ENCODE measurements at regions not wholly inside any gene's neighbourhood (a gene's known extent, or its start where the extent isn't known, plus 50 kb on each side); places are given as distances from the start of the nearest gene placed in this dataset.
"Not testable (repeated sequence)": the region's sequence is repeated elsewhere in the genome, so short reads cannot be mapped to it uniquely, and the experiment has no call there.

DNA sequence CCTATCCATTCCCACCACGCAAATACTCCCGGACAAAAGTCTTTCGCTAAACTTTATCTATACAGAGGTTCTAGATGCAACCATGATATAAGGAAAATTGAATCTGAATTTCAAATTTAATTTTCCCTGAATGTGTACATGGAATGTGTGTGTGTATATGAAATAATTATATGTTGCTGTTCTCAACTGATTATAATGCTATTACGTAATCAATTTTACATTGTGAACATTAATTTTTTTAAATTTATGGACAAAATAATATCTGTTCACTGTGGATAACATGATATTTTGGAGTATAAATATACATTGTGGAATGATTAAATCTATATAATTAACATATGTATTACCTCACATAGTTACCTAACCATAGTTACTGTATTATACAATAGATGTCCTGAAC is 1250.6 kb downstream of the EFNA5 start:
- DNase-seq (ENCODE audit: low spot score), result no peak

DNA sequence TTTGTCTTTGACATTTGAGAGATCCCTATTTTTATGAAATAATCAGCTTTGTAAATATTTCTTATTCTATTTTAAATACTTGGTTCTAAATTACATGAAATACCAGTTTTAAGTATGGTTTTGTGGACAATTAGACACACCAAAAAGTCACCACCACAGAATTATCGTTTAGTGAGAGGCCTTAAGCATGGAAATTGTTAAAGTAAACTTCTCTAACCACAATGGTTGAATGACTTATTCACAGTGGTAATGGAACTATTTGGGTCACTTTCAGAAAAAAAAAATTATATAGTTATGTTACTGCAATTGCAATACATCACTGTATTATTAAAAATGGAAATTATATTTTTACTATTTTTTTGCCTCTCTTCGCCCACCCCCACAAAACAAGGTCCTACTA is 1252.5 kb downstream of the EFNA5 start:
- no peak for DNase-seq (ENCODE audit: low spot score)

DNA sequence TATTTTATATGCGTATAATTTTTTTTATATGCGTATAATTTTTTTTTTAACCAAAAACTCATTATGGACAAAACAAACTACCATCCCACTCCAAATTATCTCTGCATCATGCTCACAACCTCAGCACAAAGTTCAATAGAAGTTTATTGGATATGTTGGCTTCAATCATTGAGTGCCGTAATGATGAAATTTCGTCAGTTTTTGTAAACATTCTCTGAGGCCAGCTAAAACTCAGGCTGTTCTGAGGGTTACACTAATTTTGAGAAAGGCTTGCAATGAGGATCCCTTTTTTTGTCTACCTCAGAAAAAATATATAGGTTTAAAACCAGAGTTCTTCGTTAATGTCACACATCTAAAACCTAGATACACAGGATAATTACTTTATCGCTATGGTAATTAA is 1253.2 kb downstream of the EFNA5 start:
- DNase-seq (ENCODE audit: low spot score), result no peak

DNA sequence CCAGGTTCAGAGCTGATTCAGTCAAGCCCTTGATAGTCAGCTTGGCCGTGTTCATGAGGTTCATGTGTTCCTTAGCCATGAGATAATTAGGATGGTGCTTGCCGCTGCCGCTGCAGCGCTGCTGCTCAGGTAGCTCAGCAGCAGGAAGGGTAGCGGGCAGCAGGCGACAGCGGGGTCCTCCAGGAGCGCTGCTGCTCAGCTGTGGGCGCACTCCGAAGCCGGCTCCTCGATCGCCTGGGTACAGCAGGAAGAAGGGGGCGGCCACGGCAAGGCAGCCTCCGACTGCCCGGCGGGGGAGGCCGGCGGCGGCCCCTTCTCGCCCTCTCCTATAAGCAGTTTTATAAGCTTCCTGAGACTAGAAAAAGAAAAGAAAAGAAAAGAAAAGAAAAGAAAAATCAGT is 1253.6 kb downstream of the EFNA5 start:
- no peak for DNase-seq (ENCODE audit: low spot score)

DNA sequence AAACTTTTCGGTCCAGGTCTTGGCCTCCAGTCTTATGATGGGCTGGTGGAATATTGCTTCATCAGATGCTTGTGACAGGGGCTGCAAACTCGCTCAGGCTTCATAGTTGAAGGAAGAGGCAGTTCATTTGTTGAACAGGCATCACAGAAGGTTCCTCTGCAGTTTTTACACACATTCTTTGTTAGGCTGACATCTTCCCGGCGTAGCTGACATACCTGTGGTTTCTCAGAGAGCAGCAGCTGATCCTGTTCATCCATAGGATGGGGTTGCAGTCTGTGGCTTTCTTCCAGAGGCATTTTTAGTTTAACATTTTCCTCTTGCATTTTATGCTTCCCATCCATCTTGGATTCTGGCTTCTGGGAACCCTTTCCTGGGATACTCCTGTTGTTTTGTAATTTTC is 1255.2 kb downstream of the EFNA5 start:
- DNase-seq (ENCODE audit: low spot score), result no peak

DNA sequence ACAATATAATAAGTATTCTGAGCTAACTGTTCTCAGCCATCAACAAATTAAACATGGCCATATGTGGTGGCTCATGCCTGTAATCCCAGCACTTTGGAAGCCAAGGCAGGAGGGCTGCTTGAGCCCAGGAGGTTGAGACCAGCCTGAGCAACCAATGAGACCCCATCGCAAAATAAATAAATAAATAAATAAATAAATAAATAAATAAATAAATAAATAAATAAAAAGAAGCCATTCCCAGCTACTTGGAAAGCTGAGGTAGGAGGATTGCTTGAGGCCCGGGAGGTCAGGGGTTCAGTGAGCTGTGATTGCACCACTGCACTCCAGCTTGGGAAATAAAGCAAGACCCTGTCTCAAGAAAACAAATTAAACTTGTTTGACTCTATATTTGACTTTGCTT is 1256.4 kb downstream of the EFNA5 start:
- no peak for DNase-seq (ENCODE audit: low spot score)

DNA sequence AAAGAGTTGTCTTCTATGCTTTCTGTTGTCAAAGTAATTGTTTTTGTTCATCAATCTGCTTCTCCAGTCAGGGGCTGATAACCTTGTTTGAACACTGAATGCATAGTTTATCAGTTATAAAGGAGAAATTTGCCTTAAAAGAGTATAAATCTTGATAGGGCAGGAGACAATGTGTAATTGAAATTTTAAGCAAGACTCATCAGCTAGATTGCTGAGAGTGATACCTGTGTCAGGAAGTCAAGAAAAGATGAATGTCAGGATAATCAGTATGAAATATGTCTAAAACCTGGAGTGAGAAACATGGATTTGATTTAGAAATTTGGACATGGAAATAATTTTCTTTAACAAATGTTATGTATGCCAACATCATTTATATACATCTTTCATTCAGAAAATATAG is 1258.1 kb downstream of the EFNA5 start:
- no peak for DNase-seq (ENCODE audit: low spot score)

DNA sequence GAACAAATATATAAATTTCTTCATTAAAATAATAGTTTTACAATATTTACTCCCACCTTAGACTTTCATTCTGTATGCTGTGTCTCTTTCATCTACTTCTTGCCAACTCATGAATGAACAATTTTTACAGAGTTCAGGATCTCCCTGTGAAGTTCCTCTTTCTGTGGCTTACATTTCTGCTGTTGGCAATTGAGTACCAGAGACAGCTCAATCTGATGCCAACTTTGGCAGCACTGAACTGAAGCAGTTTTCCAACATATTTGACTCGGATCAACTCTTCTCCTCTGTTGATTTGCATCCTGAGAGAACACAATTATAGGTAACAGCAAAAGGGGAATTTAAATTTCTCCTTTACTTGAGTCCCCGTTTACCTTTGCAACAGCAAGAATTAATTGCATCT is 1262.2 kb downstream of the EFNA5 start:
- DNase-seq (ENCODE audit: low spot score), result no peak

DNA sequence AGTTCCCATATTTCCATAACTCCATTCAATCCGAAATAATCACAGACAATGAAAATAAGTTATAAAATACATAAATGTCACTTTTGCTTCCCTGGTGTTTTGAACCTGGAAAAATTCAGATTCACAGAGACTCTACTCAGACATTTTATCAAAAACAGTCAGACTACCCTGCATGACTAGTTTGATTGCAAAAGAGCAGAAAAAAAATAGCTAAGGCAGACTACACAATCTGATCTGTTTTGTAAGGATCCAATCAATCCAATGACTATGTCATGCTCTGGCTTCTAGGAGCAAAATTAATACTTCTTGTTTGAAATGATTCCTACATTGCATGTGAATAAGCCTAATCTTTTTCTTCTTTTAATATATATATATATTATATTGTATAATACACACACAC is 1262.6 kb downstream of the EFNA5 start:
- DNase-seq (ENCODE audit: low spot score), result no peak

DNA sequence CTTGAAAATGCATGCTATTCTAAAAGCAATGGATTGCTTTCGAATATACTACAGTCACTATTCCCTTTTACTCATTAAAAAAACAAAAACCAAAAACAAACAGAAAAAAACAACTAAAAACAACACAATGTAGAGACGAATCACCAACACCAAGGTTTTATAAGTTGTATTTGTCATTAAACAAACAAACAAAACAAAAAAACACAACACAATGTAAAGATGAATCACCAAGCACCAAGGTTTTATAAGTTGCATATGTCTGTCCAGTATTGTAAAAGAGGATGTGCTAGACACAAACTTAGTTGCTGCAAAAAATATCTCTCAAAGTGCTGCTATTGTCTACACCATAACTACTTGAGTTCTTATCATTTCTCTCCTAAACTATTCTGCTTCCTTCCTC is 1269.2 kb downstream of the EFNA5 start:
- no peak for DNase-seq (ENCODE audit: low spot score)

DNA sequence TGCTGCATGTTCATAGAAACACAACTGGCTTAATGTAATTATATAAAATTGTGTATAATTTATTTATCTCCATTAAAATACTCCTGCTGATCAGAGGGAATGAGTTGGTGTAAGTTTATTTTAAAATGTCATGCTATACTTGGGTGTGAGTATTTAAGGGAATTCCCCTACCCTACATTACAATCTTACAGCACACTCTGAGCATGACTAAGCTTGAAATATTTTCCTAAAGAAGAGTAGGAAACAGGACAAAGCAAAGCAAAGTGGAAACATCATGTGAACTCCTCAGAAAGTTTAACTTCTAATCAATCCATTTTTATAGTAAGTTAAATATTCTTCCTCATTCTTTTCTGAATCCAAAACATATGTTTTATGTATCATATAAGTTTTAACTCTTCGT is 1271.3 kb downstream of the EFNA5 start:
- no peak for DNase-seq (ENCODE audit: low spot score)

DNA sequence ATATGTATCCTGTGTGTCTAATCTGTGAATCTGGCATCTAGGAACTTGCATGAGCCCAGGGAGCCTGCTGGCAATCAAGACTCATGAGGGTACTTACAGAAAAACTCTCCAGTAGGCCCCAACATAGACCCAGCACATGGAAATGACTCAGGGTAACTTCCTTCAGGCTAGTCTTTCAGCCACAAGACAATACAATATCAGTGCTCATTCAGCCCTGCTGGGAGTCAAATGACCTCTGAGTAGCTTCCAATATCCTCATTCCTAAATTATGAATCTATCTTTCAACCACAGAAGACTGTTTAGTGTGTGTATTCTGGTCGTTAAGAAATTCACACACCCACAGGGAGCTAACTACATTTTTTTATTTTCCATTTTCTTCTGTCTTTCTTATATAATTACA is 1273.0 kb downstream of the EFNA5 start:
- no peak for DNase-seq (ENCODE audit: low spot score)

DNA sequence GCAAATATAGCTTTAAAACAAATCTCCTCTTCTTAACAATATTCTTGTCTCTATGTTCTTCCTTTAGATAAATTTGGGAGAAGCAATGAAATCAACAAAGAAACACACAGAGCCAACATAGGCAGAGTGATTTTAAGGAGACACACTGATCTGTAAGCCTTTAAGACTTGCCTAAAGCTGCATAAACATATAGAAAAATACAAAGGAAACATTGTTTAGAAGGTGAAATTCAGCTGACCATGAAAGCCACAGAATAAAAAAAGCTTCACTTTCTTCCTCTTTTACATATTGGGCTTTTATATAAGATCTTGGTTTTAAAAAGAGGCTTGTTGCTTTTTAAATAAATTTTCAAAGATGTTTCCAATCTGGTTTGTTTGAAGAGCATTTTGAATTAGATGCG is 1277.5 kb downstream of the EFNA5 start:
- DNase-seq (ENCODE audit: low spot score), result no peak

DNA sequence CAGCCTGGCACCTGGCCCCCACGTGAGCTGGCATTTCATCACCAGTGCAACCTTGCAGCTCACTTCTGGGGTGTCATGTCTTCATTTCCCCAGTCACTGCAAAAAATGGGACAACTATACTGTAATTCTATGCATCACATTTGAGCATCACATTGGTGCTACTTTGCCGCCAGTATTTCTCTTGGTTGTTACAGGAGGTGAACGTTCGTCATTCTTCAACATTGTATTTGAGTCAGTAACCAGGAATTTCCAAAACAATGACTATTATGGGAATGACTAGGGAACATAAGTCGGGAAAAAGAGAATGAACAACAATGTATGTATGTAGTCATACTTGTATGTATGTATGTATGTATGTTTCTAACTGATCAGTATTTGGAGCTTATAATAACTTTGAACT is 1278.0 kb downstream of the EFNA5 start:
- DNase-seq (ENCODE audit: low spot score), result no peak

DNA sequence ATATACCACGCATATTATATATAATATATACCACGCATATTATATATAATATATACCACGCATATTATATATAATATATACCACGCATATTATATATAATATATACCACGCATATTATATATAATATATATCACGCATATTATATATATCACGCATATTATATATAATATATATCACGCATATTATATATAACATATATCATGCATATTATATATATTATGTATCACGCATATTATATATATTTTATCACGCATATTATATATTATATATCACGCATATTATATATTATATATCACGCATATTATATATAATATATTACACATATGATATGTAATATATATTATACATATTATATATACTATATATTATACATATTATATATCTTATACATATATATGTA is 1283.0 kb downstream of the EFNA5 start:
- DNase-seq (ENCODE audit: low spot score), result not testable (repeated sequence)

DNA sequence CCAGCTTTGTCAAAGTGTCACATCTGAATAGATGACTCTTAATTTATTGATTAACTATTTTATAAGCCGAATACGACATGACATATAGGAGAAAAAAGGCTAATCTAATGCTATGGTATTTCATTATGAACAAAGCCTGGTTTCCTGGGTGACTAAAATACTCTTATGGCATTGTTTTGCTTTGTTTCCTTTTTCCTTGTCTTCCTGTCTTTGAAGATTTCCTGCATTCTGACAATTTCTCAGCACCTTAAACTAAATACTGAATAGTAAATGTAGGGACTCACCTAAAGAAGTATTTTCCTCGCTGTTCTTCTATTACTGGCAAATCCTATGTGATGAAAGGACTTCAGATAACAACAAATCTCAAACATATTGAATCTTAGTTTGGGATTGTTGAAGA is 1284.5 kb downstream of the EFNA5 start:
- no peak for DNase-seq (ENCODE audit: low spot score)

DNA sequence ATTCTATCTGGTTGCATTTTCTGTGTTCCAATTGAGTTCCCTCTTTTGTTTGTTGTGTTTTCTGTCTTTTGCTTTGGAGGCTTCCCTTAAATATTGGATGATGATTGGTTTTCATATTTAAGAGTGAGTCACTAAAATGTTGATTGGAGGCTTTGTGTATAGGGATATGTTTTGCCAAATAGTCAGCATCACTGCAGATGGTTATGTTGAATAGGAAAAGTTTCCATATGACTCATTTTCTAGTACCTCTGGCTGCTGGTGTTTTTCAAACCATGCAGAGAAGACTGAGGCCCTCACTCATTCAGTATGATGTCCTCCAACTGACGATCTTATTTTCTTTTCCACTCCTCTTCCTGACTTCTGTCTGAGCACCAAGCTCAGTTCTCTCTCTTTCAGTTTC is 1290.0 kb downstream of the EFNA5 start:
- no peak for DNase-seq (ENCODE audit: low spot score)

DNA sequence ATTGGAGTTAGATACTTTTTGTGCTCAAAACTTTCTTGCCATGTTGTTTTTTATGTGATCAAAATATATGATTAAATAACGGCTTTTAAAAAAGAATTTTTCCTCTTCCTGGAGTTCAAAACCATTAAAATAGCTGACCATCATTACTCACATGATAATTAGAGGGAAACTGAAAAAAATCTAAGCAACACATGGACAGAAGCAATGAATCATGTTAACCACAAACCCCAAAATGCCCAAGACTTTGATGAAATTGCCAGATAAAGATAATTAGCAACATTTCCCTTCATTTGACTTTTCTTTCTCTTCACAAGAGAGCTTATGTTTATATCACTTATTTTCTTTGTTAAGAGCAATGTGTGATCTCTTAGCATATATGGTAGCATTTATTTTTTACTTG is 1294.2 kb downstream of the EFNA5 start:
- DNase-seq (ENCODE audit: low spot score), result no peak

DNA sequence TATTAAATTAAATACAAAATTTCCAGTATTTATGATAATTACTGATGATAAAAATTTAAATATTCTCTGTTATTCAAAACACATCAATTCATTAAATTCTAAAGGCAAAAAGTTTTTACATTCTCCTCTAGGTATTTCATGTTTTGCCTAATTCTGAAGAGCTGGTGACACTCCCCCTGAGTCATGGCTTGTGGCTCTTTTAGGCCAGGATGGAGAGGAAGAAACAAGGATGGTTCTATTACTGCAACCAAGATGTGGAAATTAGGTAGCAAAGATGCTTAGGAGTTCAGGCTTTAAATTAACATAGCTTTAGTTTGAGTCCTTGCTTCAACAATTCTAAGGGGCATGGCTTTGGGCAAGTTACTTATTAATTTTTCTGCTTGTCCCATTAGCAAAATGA is 1295.8 kb downstream of the EFNA5 start:
- no peak for DNase-seq (ENCODE audit: low spot score)

DNA sequence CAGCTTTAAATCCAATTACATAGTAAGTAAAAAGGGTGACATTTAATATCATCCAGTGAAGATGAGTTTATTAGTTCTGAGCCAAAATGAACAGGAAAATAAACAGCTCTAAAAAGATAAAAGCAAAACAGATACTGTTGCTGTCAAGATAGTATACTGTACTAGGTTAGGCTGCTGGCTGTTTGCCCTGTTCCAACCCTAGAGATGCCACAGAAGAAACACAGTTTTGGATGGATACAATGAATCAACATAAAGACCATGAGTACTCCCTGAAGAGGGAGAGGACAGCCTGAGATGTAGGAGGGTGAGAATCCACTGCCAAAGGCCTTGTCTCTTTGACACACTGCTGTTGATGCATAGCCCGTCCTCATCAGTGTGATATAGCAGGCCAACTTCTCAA is 1302.7 kb downstream of the EFNA5 start:
- DNase-seq (ENCODE audit: low spot score), result no peak

DNA sequence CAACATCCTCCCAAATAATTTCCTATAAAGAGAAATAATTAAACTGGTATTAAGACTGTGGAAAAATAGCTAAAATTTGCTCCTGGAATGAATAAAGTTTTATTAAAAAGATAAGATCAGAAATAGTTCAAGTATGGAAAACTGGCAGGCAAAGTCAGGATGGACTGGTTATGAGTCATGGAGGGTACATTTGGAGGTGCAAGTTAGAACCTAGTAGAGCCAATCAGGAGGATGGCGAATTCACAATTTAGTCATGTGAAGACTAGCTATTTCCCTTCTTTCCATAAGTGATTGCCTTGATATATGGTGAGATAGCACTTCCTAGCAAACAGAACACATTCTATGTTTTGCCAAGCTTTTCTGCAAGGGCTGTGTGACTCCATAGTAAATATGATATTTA is 1303.5 kb downstream of the EFNA5 start:
- no peak for DNase-seq (ENCODE audit: low spot score)

DNA sequence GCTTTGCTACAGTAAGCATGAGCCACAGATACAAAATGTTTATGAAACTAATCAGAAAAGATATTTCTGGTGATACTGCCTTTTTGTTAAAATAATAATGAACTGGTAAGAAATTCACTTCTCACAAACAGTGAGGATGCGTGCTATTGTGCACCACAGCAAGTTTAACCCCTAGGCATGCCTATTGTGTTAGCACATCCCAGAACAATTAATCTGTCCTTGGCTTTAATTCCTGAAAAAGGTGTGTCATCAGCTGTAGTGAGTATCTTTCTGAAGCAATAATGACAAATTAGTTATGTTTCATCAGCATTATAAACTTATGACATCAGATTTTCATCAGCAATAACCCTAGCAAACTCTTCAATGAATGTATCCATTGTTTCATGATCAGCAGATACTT is 1307.2 kb downstream of the EFNA5 start:
- DNase-seq (ENCODE audit: low spot score), result no peak

DNA sequence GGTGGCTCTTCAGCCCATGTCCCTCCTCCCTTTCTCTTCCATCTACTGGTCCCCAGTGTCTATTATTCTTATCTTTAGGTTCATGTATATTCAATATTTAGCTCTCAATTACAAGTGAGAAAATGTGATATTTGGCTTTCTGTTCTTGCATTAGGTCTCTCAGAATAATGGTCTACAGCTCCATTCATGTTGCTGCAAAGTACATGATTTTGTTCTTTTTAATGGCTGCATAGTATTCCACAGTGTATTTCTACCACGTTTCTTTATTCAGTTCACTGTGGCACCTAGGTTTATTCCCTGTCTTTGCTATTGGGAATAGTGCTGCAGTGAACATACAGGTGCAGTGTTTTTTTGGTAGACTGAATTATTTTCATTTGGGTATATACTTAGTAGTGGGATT is 1308.8 kb downstream of the EFNA5 start:
- DNase-seq (ENCODE audit: low spot score), result no peak

DNA sequence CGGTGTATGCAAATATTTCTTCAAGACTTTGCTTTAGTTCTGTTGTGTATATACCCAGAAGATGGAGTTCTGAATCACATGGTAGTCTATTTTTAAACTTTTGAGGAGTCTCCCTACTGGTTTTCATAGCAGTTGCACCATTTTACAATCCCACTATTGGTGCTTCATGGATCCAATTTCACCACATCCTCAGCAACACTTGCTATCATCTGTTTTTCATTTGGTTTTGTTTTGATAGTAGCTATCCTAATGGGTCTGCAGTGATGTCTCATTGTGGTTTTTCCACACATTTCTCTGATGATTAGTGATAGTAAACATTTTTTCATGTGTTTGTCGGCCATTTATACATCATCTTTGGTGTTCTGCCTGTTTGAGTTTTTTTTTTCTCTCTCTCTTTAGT is 1339.3 kb downstream of the EFNA5 start:
- DNase-seq (ENCODE audit: low spot score), result no peak

DNA sequence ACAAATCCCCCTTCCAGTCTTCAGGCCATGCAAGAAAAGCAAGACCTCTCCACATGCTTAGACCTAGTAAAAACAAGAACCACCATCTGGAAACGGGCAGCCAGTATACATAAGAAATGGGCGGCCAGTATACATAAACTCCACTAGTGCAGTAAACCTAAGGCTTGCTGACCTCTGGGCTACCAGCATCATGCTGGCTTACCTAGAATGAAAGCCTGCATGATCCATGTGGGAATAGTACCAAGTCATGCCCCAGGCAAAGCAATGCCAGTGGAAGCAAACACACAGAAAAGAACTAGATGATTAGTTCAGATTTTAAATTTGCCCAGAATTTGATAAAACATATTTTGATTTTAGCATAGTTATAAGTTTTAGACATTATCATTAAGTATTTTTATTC is 1346.4 kb downstream of the EFNA5 start:
- no peak for DNase-seq (ENCODE audit: low spot score)

DNA sequence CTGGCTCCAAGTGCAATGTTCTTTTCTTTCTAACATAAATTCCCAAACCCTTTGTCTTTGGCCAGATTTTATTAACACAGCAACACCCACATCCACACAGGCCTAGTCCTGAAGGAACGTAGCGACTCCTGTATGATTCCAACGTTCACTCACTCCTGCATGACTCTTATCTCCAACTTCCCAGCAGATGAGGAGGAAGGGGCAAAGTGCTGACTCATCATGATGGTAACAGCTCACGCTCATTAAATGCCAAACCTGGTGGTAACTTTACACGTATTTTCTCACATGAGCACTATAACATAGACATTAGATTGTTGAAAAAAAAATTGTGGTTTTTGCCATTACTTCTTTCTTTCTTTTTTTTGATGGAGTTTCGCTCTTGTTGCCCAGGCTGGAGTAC is 1349.5 kb downstream of the EFNA5 start:
- DNase-seq (ENCODE audit: low spot score), result no peak

All from hematopoietic multipotent progenitor cell treated with erythropoietin and hydrocortisone succinate and interleukin-3 and kit ligand, for 17 days (in vitro differentiated cells).